Breast epithelium (tissue), 4 donors: ENCODE measurements at regions not wholly inside any gene's neighbourhood (a gene's known extent, or its start where the extent isn't known, plus 50 kb on each side); places are given as distances from the start of the nearest gene placed in this dataset.

ENCODE experiments used
- DNase-seq, 2 donors: peaks; one replicate each; pipeline ENCODE4 v3.0.0-alpha.2; 2019; ENCODE audit warnings: low spot score in 2 of 2
- H3K27ac ChIP-seq, 2 donors: fragments of 200-600 bp; sonication (generic) in 1 of 2; one replicate each; pipeline ENCODE4 v1.5.1; 2016 to 2019; ENCODE audit warnings: mild to moderate bottlenecking in 1 of 2
- H3K27me3 ChIP-seq, 2 donors: fragments of 200-600 bp; sonication (generic) in 1 of 2; one replicate each; pipeline versions ENCODE4 v1.5.1 to v1.6.0; 2017 to 2019; ENCODE audit warnings: control low read depth in 1 of 2, mild to moderate bottlenecking in 1 of 2
- H3K36me3 ChIP-seq: fragments of 200-600 bp; one replicate; pipeline ENCODE4 v1.5.1; 2019
- H3K4me1 ChIP-seq, 2 donors: fragments of 200-600 bp; sonication (generic); one replicate each; pipeline ENCODE4 v1.5.1; 2016 to 2019; ENCODE audit warnings: control low read depth in 1 of 2
- H3K4me3 ChIP-seq, 3 donors: fragments of 200-600 bp; sonication (generic); 1 replicate in 2 of 3; 2 replicates in 1 of 3; pipeline ENCODE4 v1.5.1; 2016 to 2019; ENCODE audit warnings: mild to moderate bottlenecking in 3 of 3, moderate library complexity in 2 of 3
- H3K9me3 ChIP-seq, 2 donors: fragments of 200-600 bp; sonication (generic) in 1 of 2; one replicate each; pipeline ENCODE4 v1.5.1; 2016 to 2019; ENCODE audit warnings: control low read depth in 1 of 2
- POLR2A ChIP-seq: fragments of 450-650 bp; IDR thresholded peaks from one replicate; pipeline ENCODE4 v1.6.1; 2016; ENCODE audit warnings: antibody characterized with exemption, mild to moderate bottlenecking, moderate library complexity
- POLR2AphosphoS5 ChIP-seq, 3 donors: sonication (generic); formaldehyde crosslinking; IDR thresholded peaks; one replicate each; pipeline ENCODE4 v1.6.1; 2017; ENCODE audit warnings: antibody characterized with exemption in 3 of 3
- intact Hi-C: fragments of 100-400 bp; cut with DNase I; formaldehyde crosslinking; loops from one replicate; pipeline ENCODE4 v1.15.1; 2023; ENCODE audit warnings: low total_unique reads
- TF ChIP-seq, protein P1 (sequence below), 3 donors: fragments of 450-650 bp; IDR thresholded peaks; one replicate each; pipeline ENCODE4 v1.5.1; 2016 to 2017; ENCODE audit warnings: antibody characterized with exemption in 3 of 3, mild to moderate bottlenecking in 3 of 3, moderate library complexity in 3 of 3

- intact Hi-C loops = no loop called here
- H3K27me3 ChIP-seq = no peaks in the 10 kb centered on the region
- DNase-seq = no peak
Observed at GRCh38 chr5:34545164-34545563, 111.0 kb upstream of the RAI14 start.

DNA sequence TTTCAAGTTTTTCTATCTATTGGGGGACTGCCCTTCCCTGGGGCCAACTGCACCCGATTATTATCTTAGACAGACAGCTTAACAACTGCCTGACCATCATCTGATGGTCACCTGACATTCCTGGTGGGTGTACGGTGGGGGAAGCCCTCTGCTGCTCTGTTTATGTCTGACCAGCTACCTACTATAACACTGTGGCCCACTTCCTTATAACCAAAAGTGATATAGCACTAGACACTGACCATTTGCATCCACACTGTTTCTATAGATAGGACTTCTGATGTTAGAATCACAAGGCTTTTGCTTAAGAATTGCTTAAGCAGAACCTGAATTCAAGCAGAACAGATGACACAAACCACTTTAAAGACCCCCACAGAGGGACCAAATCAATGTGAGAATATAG, 110.5 kb upstream of the RAI14 start:
- Histone ChIP-seq H3K9me3 (peaks cover 0 to 24% of the 10 kb centered on the region in 2 donors), H3K4me1 (no peaks in the 10 kb centered on the region), H3K27me3 (no peaks in the 10 kb centered on the region), H3K36me3 (no peaks in the 10 kb centered on the region), H3K27ac (no peak overlapping the region), H3K4me3 (no peak overlapping the region)
- no peak for DNase-seq
- TF ChIP-seq POLR2AphosphoS5 (IDR thresholded peaks at IDR 0.05) = no peak
- TF ChIP-seq, protein P1, sequence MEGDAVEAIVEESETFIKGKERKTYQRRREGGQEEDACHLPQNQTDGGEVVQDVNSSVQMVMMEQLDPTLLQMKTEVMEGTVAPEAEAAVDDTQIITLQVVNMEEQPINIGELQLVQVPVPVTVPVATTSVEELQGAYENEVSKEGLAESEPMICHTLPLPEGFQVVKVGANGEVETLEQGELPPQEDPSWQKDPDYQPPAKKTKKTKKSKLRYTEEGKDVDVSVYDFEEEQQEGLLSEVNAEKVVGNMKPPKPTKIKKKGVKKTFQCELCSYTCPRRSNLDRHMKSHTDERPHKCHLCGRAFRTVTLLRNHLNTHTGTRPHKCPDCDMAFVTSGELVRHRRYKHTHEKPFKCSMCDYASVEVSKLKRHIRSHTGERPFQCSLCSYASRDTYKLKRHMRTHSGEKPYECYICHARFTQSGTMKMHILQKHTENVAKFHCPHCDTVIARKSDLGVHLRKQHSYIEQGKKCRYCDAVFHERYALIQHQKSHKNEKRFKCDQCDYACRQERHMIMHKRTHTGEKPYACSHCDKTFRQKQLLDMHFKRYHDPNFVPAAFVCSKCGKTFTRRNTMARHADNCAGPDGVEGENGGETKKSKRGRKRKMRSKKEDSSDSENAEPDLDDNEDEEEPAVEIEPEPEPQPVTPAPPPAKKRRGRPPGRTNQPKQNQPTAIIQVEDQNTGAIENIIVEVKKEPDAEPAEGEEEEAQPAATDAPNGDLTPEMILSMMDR (IDR thresholded peaks at IDR 0.05) = no peak
- no peak for TF ChIP-seq POLR2A
- intact Hi-C loops = no loop called here

More at GRCh38 chr5:34545164-34545563, 111.0 kb upstream of the RAI14 start:
- Histone ChIP-seq H3K4me3 (no peak overlapping the region), H3K9me3 (peaks cover 0 to 24% of the 10 kb centered on the region in 2 donors), H3K27ac (no peak overlapping the region), H3K4me1 (no peaks in the 10 kb centered on the region), H3K36me3 (no peaks in the 10 kb centered on the region)
- TF ChIP-seq POLR2AphosphoS5 (IDR thresholded peaks at IDR 0.05) (no peak), POLR2A (no peak)
- TF ChIP-seq, protein P1 (IDR thresholded peaks at IDR 0.05) = no peak

GRCh38 chr5:34547300-34548085, 108.6 kb upstream of the RAI14 start:
- TF ChIP-seq POLR2A = no peak
- TF ChIP-seq, protein P1 (IDR thresholded peaks at IDR 0.05) = no peak
- no peak for TF ChIP-seq POLR2AphosphoS5 (IDR thresholded peaks at IDR 0.05)
- intact Hi-C loops = no loop called here

DNA sequence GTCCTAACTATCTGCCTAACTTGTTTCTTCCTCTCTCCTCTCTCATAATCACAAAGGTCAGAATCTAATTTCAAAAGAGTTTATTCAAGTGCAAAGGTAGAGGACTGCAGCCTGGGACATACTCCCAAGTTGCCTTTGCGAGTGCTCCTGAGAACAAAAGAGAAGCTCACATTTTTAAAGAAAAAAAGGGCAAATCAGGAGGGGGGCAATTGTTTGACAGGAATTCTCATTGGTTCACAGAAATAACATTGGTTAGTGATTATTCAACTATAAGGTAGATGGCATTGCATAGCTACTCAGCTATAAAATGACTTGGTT, 108.1 kb upstream of the RAI14 start:
- Histone ChIP-seq H3K4me1 (no peaks in the 10 kb centered on the region), H3K9me3 (peaks cover 0 to 24% of the 10 kb centered on the region in 2 donors), H3K27me3 (no peaks in the 10 kb centered on the region), H3K36me3 (no peaks in the 10 kb centered on the region), H3K4me3 (no peak overlapping the region), H3K27ac (no peak overlapping the region)
- TF ChIP-seq POLR2AphosphoS5 (IDR thresholded peaks at IDR 0.05) (no peak), POLR2A (no peak)
- TF ChIP-seq, protein P1 (IDR thresholded peaks at IDR 0.05) = no peak
- intact Hi-C loops = no loop called here
- DNase-seq = no peak

More at GRCh38 chr5:34547300-34548085, 108.6 kb upstream of the RAI14 start:
- no peaks in the 10 kb centered on the region for H3K27me3 ChIP-seq
- H3K9me3 ChIP-seq = peaks cover 0 to 24% of the 10 kb centered on the region in 2 donors
- no peak for DNase-seq
- no peak overlapping the region for H3K27ac ChIP-seq
- H3K36me3 ChIP-seq = no peaks in the 10 kb centered on the region
- H3K4me3 ChIP-seq = no peak overlapping the region
- no peaks in the 10 kb centered on the region for H3K4me1 ChIP-seq

GRCh38 chr5:34550247-34550646, 105.9 kb upstream of the RAI14 start:
- intact Hi-C loops = loop anchor here (1.0 kb wide), 1 partner anchor 15 kb away; no protein-coding TSS in a partner anchor
- no peaks in the 10 kb centered on the region for H3K27me3 ChIP-seq
- H3K4me3 ChIP-seq = no peak overlapping the region

More at GRCh38 chr5:34550247-34550646, 105.9 kb upstream of the RAI14 start:
- Histone ChIP-seq H3K4me1 (no peaks in the 10 kb centered on the region), H3K9me3 (peaks cover 0 to 11% of the 10 kb centered on the region in 2 donors), H3K36me3 (no peaks in the 10 kb centered on the region), H3K27ac (no peak overlapping the region)
- DNase-seq = no peak
- TF ChIP-seq POLR2AphosphoS5 (IDR thresholded peaks at IDR 0.05) = no peak
- no peak for TF ChIP-seq POLR2A
- TF ChIP-seq, protein P1 (IDR thresholded peaks at IDR 0.05) = no peak
